ENCODE measurements at regions not wholly inside any gene's neighbourhood (a gene's known extent, or its start where the extent isn't known, plus 50 kb on each side); places are given as distances from the start of the nearest gene placed in this dataset.

GRCh38 chr6:150722614-150723344, 123.1 kb downstream of the PLEKHG1 start:
- H3K36me3 ChIP-seq: no peaks in the 10 kb centered on the region
- no peak overlapping the region for H3K4me3 ChIP-seq
- intact Hi-C loops (cut with DNase I): no loop called here
- DNase-seq: no peak
- H3K4me1 ChIP-seq (ENCODE audit: insufficient read depth): peaks cover 6% of the 10 kb centered on the region
- WGBS, 3 donors: 19 to 51% (median 29%) methylated on average over 9 of the region's 9 CpGs
- no peak overlapping the region for H3K27ac ChIP-seq
- H3K27me3 ChIP-seq: no peaks in the 10 kb centered on the region
- no peak for TF ChIP-seq POLR2A (IDR thresholded peaks at IDR 0.05)
- no peaks in the 10 kb centered on the region for H3K9me3 ChIP-seq

GRCh38 chr6:150723345-150723658, 123.6 kb downstream of the PLEKHG1 start:
- TF ChIP-seq EP300 (IDR thresholded peaks at IDR 0.05) (no peak), POLR2A (IDR thresholded peaks at IDR 0.05) (no peak)
- TF ChIP-seq, protein P1, sequence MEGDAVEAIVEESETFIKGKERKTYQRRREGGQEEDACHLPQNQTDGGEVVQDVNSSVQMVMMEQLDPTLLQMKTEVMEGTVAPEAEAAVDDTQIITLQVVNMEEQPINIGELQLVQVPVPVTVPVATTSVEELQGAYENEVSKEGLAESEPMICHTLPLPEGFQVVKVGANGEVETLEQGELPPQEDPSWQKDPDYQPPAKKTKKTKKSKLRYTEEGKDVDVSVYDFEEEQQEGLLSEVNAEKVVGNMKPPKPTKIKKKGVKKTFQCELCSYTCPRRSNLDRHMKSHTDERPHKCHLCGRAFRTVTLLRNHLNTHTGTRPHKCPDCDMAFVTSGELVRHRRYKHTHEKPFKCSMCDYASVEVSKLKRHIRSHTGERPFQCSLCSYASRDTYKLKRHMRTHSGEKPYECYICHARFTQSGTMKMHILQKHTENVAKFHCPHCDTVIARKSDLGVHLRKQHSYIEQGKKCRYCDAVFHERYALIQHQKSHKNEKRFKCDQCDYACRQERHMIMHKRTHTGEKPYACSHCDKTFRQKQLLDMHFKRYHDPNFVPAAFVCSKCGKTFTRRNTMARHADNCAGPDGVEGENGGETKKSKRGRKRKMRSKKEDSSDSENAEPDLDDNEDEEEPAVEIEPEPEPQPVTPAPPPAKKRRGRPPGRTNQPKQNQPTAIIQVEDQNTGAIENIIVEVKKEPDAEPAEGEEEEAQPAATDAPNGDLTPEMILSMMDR (IDR thresholded peaks at IDR 0.05): no peak
- no peaks in the 10 kb centered on the region for H3K36me3 ChIP-seq

GRCh38 chr6:150723857-150724256, 124.2 kb downstream of the PLEKHG1 start:
- TF ChIP-seq EP300 (IDR thresholded peaks at IDR 0.05): no peak
- TF ChIP-seq POLR2A (IDR thresholded peaks at IDR 0.05): no peak
- TF ChIP-seq, protein P1 (IDR thresholded peaks at IDR 0.05): no peak
- DNase-seq: no peak
- Histone ChIP-seq H3K4me1 (ENCODE audit: insufficient read depth) (peaks cover 6% of the 10 kb centered on the region), H3K27me3 (no peaks in the 10 kb centered on the region), H3K4me3 (no peak overlapping the region), H3K27ac (no peak overlapping the region), H3K9me3 (no peaks in the 10 kb centered on the region), H3K36me3 (no peaks in the 10 kb centered on the region)
- 81 to 85% (median 81%) methylated on average over 2 of the region's 2 CpGs for WGBS, 3 donors
- intact Hi-C loops (cut with DNase I): no loop called here

More at GRCh38 chr6:150723345-150723658, 123.6 kb downstream of the PLEKHG1 start:
- no peaks in the 10 kb centered on the region for H3K27me3 ChIP-seq
- no peak for DNase-seq
- no peak overlapping the region for H3K27ac ChIP-seq
- no peaks in the 10 kb centered on the region for H3K9me3 ChIP-seq
- intact Hi-C loops (cut with DNase I): no loop called here
- H3K4me1 ChIP-seq (ENCODE audit: insufficient read depth): peaks cover 6% of the 10 kb centered on the region
- no peak overlapping the region for H3K4me3 ChIP-seq

DNA sequence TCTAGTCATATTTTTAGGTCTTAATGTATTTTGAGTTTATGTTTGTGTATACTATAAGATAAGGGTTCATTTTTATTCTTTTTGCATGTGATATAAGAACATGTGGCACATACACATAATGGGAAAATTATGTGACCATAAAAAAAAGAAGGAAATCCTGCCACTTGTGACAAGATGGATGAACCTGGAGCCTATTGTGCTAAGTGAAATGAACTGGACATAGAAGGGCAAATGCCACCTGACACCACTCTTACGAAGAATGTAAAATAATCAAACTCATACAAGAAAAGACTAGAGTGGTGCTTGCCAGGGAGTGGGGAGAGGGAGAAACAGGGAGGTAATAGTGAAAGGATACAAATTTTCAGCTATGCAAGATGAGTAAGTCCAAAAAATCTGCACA, 126.1 kb downstream of the PLEKHG1 start:
- no peaks in the 10 kb centered on the region for H3K9me3 ChIP-seq
- no peak for TF ChIP-seq POLR2A (IDR thresholded peaks at IDR 0.05)
- TF ChIP-seq EP300 (IDR thresholded peaks at IDR 0.05): no peak
- TF ChIP-seq, protein P1 (IDR thresholded peaks at IDR 0.05): no peak
- WGBS, 3 donors: 0 to 69% (median 0%) methylated on average over 1 of the region's 1 CpG
- no peak for DNase-seq
- no peaks in the 10 kb centered on the region for H3K36me3 ChIP-seq
- no peak overlapping the region for H3K4me3 ChIP-seq
- no peak overlapping the region for H3K27ac ChIP-seq
- intact Hi-C loops (cut with DNase I): no loop called here
- H3K4me1 ChIP-seq (ENCODE audit: insufficient read depth): peaks cover 6% of the 10 kb centered on the region
- H3K27me3 ChIP-seq: no peaks in the 10 kb centered on the region

GRCh38 chr6:150729188-150729748, 129.6 kb downstream of the PLEKHG1 start:
- no peak for DNase-seq
- WGBS, 3 donors: 90 to 92% (median 91%) methylated on average over 7 of the region's 7 CpGs
- H3K4me3 ChIP-seq: no peak overlapping the region
- H3K27ac ChIP-seq: no peak overlapping the region
- no peaks in the 10 kb centered on the region for H3K4me1 ChIP-seq (ENCODE audit: insufficient read depth)
- no peaks in the 10 kb centered on the region for H3K27me3 ChIP-seq
- no peaks in the 10 kb centered on the region for H3K9me3 ChIP-seq
- H3K36me3 ChIP-seq: no peaks in the 10 kb centered on the region
- intact Hi-C loops (cut with DNase I): no loop called here
- TF ChIP-seq EP300 (IDR thresholded peaks at IDR 0.05) (no peak), POLR2A (IDR thresholded peaks at IDR 0.05) (no peak)
- TF ChIP-seq, protein P1 (IDR thresholded peaks at IDR 0.05): no peak
